ENCODE measurements at regions not wholly inside any gene's neighbourhood (a gene's known extent, or its start where the extent isn't known, plus 50 kb on each side); places are given as distances from the start of the nearest gene placed in this dataset.
"Not testable (repeated sequence)": the region's sequence is repeated elsewhere in the genome, so short reads cannot be mapped to it uniquely, and the experiment has no call there.

DNA sequence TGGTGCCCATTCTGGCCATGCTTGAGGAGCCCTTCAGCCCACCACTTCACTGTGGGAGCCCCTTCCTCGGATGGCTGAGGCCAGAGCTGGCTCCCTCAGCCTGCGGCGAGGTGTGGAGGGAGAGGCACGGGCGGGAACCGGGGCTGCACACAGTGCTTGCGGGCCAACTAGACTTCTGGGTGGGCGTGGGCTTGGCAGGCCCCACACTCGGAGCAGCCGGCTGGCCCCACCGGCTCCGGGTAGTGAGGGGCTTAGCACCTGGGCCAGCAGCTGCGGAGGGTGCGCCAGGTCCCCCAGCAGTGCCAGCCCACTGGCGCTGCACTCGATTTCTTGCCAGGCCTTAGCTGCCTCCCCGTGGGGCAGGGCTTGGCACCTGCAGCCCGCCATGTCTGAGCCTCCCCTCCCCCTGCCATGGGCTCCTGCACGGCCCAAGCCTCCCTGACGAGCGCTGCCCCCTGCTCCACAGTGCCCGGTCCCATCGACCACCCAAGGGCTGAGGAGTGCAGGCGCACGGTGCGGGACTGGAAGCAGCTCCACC lies 554.2 kb downstream of the GABRG2 start:
- DNase-seq = not testable (repeated sequence)

DNA sequence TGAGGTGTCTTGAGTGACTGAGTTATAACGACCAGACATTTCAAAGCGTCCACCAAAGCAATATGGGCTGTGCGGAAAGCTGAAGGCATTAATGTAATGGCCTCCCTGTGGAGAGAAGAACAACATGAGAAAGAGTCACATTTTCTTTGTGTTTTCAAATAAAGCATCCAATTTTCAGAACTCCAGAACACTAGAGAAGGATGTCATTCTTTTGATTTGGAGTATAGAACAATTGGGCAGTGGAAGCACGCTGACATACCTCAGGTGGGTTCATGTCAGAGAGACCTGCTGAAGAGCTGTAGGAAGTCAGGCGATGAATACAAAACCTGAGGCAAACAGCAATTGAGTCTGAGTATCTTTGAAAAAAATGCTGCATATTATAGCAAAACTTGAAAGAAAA lies 556.5 kb downstream of the GABRG2 start:
- no peak for DNase-seq

DNA sequence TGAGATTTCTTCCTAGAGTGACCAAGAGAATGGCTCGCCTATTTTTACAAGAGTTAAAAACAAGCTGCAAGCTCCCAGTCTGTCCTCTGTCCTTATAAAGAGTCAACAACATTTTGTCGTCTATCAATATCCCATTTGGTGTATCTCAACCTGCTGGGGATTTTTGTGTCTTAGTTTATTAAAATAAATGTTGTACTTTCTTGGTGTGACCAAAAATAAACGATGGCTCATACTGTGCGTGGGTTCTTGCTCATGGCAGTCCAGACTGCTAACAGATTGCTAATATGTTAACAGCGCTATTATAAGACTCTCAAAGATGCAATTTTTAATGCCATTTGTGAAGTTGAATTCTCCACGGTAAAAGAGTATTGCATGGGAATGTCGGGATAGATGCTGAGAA lies 569.9 kb downstream of the GABRG2 start:
- no peak for DNase-seq

DNA sequence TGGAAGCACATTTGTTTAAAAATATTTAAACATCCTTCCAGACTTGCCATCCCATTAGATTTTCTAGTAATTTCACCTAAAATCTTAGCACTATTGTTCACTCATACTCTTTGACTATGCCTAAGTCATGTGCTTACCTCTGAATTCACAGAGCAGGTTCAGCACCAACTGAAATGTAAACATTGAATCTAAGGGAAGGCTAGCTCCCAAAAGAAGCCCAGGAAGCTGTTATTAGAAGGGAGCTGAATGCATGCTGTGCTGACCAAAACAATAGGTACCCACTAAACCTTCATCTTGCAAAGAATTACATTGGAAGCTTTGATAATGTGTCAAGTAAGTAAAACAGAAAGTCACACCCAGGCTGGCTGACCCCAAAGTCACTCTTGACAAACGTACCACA lies 571.3 kb downstream of the GABRG2 start:
- no peak for DNase-seq

DNA sequence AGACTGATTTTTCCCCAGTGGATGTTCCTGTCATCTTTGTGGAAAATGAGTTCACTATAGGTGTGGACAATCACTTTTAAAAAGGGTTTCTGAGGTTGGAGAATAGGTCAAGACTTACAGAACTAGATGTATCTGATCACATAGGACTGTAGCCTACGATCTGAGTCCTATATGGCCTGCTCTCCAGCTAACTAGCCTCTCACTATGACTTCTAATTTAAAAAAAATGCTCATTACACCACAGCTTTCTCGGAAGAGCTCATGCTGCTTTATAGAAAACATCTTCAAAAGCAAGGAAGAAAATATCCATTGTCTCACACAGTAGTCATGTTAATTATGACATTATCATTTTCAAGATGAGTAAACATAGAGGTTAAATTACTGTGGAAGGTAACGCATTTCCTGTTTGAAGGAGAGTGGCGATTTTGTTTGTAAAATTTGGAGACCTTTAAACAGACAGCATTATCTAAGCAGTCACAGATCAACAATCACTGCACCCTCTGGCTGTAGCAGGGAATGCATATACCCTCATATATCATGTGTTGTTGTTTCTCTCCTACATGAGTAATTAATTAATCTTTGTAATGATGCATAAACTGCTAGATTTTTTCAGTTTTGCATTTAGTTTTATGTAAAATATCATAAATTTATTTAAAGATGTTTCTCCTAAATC lies 573.7 kb downstream of the GABRG2 start:
- no peak for DNase-seq

DNA sequence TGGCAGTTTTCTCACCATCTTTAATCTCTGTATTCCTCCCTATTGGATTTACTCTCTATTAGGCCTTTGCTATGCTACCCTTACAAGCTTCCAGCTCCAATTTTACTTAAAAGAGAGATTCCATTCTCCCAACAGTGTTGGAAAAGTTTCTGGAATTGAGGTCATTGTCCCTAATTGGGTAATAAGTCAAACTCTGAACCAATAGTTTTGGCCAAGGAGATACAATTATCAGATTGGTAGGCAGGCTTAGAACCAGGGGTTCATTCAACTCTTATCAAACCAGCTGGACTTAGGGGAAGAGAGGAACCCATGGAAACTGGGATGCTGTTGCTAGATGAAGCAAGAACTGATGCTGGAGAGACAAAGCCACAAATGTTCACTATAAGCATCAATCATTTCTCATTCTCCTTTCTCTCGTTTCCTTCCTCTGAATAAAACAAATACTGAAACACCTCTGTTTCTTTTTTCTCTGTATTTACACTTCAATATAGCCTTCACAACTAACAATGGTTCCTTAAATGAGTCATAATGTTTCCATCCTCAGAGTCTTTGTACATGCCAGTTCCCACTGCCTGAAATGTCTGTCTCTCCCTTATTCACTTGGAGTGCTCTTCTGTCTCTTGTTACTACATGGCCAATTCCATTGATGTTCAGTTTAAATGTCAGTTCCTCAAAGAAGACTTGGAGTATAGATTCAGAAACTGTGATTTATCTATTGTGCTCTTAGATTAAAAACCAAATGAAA lies 587.3 kb downstream of the GABRG2 start:
- DNase-seq = no peak

DNA sequence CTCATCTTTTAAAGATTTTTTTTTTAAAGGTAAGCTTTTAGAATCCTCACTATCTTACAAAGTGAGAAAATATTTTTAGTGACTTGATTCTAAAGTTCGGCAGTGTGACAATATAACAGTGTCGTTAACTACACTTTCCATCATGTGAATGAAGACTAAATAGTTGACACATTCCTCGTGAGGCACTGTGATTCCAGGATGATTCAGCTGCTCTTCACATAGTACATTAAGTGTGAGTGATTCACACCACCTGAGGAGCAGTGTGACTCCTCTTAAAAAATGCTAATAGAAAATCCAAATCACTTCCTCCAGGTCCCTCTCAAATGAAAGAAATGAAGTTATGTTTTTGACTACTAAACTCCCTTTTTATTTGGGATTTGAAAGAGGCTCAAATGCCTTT lies 589.5 kb downstream of the GABRG2 start:
- no peak for DNase-seq

DNA sequence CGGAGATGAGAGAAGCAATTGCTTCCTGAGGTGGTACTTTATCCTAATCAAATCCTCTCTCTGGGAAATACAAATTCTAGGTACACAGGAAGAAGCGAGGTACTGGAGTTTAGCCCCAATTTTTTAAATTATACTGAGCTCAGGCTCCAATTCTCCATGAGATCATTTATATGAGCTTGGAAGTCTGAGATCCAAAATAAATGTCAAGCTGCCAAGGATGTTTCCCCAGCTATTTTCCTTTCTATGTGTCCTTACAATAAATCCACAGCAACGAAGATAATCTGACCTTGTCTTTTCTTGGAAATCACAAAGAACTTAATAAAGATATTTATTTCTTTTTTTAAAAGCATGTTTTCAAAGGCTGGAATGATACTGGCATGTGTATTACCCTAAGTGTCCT lies 597.3 kb downstream of the GABRG2 start:
- no peak for DNase-seq

DNA sequence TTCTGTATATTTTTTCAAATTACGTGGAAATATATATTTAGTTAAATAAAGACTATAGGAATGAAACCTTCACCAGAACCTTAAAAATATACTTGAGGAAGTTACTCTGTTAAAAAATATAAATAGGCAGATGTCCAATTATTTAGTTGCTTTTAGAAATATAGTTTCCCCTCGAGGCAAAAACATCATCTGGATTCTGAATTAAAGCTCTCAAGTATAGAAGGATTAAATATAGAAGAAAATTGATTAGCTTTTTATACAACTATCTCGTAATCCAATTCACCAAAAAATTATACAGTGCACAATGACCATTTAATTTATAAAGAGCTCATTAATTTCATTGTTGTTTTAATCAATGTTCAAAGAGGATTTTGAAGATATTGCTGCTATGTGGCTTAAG lies 601.4 kb downstream of the GABRG2 start:
- DNase-seq = no peak

DNA sequence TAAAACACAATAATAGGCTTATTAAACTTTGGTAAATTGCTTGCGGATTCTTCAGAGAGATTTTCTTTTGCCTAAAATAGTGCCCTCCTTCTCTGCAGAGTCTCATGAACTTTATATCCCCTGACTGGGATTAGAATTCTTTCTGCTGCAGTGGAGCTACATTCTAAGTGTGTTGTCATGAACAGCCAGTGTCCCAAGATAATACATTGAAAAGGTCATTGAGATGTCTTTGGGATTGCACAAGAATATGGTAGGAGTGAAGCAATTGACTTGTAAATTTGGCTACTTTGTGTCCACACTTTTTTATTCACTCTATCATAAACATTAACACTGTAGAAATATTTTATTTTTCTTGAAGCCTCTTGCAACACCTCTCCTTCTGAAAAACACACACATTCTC lies 604.5 kb downstream of the GABRG2 start:
- DNase-seq = no peak

DNA sequence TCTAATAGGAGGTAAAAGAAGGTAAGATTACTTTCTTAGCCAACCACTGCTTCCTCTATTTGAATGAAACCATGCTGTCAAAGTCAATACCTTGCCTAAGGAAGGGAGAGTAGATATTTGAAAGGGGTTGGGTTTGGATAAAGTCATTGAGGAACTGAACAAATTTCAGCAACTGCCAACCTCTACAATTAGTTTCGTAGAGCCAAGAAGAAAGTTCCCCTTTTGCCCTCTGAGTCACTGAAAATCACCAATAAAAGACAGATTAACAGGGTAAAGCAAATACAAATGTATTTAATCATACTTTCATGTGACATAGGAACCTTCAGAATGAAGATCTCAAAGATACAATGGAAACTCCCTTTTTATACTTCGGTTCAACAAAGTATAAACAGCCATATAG lies 615.7 kb downstream of the GABRG2 start:
- no peak for DNase-seq

DNA sequence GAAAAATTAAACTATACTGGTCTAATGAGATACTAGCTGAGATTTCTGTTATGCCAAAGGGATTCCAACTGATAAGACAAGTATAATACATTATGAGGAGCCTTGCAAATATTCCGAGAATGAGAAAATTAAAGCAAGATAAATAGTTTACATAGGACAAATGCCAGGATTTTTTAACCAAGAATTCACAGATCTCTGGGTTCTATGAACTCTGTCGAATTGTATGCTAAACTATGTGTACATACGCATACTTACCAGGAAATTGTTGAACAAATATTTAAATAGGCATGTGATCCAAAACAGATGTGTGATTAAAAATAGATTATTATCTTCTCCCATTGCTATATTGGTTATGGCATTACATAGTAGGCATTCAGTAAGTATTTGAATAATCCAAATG lies 616.6 kb downstream of the GABRG2 start:
- DNase-seq = no peak

DNA sequence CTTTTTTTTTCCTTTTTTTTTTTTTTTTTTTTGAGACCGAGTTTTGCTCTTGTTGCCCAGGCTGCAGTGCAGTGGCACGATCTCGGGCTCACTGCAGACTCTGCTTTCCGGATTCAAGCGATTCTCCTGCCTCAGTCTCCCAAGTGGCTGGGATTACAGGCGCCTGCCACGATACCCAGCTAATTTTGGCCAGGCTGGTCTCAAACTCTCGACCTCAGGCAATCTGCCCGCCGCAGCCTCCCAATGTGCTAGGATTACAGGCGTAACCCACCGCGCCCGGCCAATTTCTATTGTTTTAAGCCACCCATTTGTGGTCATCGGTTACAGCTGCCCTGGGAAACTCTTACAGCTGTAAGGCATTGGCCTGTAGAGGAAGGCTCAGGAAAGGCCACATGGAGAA lies 617.7 kb downstream of the GABRG2 start:
- DNase-seq = no peak

DNA sequence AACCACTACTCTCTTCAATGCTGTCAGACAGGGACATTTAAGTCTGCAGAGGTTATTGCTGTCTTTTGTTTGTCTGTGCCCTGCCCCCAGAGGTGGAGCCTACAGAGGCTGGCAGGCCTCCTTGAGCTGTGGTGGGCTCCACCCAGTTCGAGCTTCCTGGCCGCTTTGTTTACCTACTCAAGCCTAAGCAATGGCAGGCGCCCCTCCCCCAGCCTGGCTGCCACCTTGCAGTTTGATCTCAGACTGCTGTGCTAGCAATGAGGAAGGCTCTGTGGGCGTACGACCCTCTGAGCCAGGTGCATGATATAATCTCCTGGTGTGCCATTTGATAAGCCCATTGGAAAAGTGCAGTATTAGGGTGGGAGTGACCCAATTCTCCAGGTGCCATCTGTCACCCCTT lies 628.7 kb downstream of the GABRG2 start:
- DNase-seq = not testable (repeated sequence)

DNA sequence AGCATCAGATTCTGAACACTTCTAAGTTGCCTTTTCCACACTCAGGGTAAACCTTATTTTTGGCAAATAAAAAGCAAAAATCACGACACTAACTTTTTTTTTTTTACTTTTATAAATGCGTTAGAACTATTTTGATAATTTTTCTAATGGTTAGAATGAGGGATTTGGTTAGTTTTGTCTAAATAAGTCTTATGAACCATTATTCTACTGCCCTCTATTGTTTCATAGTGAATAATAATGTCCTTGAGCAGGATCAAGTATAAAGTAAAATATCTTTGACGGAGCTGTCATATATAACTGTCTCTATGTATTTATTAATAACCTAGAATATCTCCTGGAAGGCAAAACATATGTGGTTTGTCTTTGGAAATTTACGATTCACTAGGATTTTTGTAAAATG lies 631.8 kb downstream of the GABRG2 start:
- DNase-seq = no peak

DNA sequence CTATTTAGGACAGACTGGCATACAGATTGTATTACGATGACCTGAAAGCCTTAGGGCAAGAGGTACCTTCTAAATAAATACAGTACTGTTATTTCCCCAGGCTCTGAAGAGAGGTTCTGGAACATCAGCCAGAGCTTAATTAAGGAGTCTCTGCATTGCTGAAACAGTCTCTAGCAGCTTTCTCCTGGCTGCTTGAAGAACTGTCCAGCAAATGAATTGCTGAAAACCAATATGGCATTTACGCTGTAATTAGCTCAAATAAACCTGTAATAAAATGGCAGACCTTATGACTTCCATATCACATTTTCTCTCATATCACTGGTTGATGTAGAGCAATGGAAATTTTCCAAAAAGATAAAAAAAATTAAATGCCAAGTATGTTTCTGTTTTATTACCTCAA lies 636.3 kb downstream of the GABRG2 start:
- DNase-seq = peak; percentile 9

DNA sequence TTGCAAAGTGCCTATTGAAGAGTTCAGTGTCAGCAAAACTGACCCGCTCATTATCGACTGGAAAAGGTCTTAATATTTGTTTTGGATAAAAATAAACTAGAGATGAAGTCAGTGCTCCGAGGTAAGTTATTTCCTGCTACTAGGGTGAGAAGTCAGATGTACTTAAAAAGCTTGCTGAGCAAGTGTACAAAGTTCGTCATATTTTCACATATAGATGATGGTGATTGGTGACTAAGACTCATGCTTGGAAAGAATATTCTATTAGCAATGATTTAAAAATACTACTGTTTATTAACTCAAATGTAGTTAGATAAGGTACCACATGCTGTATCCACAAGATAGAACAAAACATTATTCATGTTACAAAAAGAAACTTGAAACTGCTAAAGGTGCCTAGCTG lies 643.7 kb downstream of the GABRG2 start:
- DNase-seq = no peak

DNA sequence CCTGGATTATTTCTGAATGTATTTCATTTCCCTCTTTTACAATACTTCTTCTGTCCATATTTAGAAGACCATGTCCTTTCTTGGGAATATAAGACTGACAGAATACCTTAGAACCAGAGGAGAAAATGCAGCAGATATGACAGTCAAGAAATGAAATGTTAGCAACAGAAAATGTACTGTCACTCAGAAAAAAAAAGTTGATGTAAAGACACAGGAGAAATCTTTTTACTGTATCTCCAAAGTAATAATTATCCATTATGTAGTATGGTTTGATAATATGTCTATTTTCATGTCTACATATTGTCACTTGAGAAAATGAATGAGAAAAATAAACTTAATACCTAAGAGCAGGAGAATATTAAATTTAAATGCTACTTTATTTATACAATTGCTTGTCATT lies 652.1 kb downstream of the GABRG2 start:
- DNase-seq = no peak

DNA sequence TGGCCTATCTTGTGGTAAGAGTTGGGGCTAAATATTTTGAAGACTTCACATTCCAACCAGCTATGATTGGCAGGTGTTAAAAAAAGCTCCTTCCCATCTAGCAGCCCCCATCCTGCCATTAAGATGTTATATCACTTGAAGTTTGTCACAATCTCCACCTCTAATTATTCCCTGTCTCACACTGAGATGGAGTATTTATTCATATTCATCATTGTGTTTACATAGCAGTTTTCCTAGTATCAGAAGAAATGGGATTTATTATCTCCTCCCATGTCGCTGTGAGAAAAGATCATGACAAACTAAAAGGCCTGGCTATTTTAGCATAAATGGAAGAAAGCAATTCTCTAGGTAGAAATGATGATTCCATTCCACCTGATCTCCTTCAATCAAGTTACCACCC lies 653.6 kb downstream of the GABRG2 start:
- DNase-seq = no peak

DNA sequence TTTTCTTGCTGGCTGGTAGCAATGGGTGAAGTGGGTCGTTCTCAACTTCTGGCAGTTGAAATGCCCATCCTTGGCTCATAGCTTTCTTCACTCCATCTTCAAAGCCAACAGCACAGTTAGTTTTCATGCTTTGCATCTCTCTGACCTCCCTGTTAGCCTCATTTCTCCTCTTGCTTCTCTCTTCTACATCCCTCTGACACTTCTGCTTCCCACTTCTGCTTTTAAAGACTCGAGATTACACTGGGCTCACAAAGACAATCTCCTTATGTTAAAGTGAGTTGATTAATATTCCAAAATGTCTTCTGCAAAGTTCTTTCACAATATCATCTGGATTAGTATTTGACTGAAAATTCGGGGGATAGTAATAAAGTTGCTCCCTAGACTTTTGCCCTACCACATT lies 684.8 kb upstream of the CCNG1 start:
- no peak for DNase-seq

DNA sequence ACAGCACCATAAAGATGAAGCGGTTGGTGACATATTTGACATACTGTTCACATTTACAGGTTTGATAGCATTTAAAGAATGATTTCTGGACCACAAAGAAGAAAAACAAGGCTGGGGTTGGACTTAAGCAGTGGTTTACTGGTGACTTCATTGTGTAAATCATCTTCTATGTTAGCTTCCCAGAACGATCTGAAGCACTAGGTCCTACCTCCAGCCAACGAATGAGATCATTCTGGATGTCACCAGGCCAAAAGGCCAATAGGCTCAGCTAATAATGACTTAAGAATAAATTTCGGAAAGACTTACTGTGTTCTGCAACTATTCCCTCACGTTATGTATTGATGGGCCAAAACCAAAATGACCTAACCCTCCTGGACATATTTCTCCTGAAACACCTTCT lies 675.3 kb upstream of the CCNG1 start:
- no peak for DNase-seq

DNA sequence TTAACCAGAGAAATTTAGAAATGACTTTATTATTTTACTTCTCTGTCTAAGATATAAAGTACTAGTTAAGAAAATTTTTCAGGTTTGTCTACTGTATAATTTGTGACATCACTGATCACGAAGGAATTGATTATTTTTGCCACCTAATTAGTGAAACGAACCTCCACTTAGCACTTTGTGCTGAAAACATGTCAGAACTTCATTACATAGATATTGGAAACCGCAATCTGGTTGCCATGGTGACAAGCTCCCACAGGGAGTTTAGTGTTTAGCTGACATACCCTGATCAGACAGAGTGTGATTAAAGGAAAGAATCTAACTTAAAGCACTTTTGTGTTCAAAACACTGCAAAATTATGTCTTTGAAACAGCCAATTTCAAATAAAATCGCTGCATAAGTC lies 668.4 kb upstream of the CCNG1 start:
- no peak for DNase-seq

DNA sequence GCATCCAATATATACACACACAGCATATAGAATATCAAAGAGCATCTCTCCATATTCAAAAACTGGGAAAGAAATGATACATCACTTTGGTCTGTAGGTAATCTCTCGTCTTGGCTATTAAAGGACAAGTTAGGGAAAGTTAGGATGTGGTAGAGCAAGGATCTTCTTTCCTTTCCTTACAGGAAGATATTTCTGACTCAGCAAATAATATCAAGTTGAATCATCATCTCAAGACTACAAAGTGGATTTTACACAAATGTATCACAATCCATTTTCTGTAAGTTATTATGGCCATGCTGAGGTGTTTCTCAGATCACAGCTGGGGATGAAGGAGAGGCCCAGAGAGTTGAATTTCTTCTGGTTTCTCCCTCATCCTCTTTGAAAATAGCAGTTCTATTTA lies 651.7 kb upstream of the CCNG1 start:
- no peak for DNase-seq

DNA sequence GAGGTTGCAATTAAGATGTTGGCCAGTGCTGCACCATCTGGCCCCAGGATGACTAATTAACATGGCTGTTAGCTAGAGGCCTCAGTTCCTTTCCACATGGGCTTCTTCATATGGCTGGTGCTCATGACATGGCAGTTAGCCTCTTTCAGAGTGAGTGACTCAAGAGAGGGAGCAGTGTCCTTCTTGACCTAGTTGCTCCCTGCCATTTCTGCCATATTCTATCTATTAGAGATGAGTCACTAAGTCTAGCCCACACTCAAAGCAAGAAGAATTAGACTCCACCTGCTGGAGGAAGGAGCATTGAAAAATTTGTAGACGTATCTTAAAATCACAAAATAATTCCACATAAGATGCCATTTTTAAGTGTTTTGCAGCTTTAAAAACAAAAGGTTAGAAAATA lies 651.2 kb upstream of the CCNG1 start:
- DNase-seq = no peak

All from renal pelvis (tissue), 1 donor.